ENCODE measurements at regions not wholly inside any gene's neighbourhood (a gene's known extent, or its start where the extent isn't known, plus 50 kb on each side); places are given as distances from the start of the nearest gene placed in this dataset.

GRCh38 chr2:228545041-228545747 lies 363.7 kb upstream of the SPHKAP start:
- Histone ChIP-seq H3K4me3 (no peak overlapping the region), H3K27me3 (no peaks in the 10 kb centered on the region), H3K4me2 (no peak overlapping the region), H3K27ac (no peak overlapping the region), H3K4me1 (ENCODE audit: insufficient read depth) (no peaks in the 10 kb centered on the region), H3K9me3 (ENCODE audit: low read depth) (no peaks in the 10 kb centered on the region), H3K79me2 (no peaks in the 10 kb centered on the region), H3K9me2 (replicated peaks; ENCODE audit: insufficient read depth) (no peaks in the 10 kb centered on the region), H2AFZ (no peak overlapping the region), H4K20me1 (ENCODE audit: insufficient read depth, poor library complexity, severe bottlenecking) (no peaks in the 10 kb centered on the region), H3K36me3 (replicated peaks; ENCODE audit: insufficient read depth, low read depth) (no peaks in the 10 kb centered on the region)
- TF ChIP-seq EZH2 (IDR thresholded peaks at IDR 0.05; ENCODE audit: borderline replicate concordance): no peak
- no peak for TF ChIP-seq CTCF (IDR thresholded peaks at IDR 0.05; ENCODE audit: poor library complexity)
- TF ChIP-seq EZH2phosphoT487 (IDR thresholded peaks at IDR 0.05; ENCODE audit: low read depth, severe bottlenecking, unreplicated experiment): no peak
- WGBS (ENCODE audit: low lambda C conversion rate, missing lambda C conversion rate): 59% methylated on average over 4 of the region's 4 CpGs
- no peak for DNase-seq (ENCODE audit: low spot score)

DNA sequence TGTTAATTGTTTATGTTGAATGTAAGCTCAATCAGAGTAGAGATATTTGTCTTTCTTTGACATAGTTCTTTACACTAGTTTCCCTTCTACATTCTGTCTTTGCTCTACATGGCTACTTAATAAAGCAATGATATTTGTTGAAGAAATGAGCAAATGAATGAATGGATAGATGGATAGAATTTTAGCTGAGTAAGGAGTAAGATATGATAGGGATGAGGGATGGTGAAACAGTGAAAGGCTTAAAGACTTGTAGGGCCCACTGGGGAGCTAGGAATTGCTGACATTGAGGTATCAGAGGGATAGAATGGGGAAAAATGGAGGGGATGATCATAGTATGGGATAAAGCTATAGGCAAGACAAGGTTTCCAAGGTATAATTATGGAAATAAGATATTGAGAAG lies 361.6 kb upstream of the SPHKAP start:
- H3K4me1 ChIP-seq (ENCODE audit: insufficient read depth): no peaks in the 10 kb centered on the region
- no peaks in the 10 kb centered on the region for H3K9me3 ChIP-seq (ENCODE audit: low read depth)
- no peak for TF ChIP-seq EZH2 (IDR thresholded peaks at IDR 0.05; ENCODE audit: borderline replicate concordance)
- no peak for TF ChIP-seq CTCF (IDR thresholded peaks at IDR 0.05; ENCODE audit: poor library complexity)
- no peak for TF ChIP-seq EZH2phosphoT487 (IDR thresholded peaks at IDR 0.05; ENCODE audit: low read depth, severe bottlenecking, unreplicated experiment)
- H3K4me3 ChIP-seq: no peak overlapping the region
- H3K36me3 ChIP-seq (replicated peaks; ENCODE audit: insufficient read depth, low read depth): no peaks in the 10 kb centered on the region
- no peak overlapping the region for H2AFZ ChIP-seq
- H3K27ac ChIP-seq: no peak overlapping the region
- no peak overlapping the region for H3K4me2 ChIP-seq
- H4K20me1 ChIP-seq (ENCODE audit: insufficient read depth, poor library complexity, severe bottlenecking): no peaks in the 10 kb centered on the region
- no peaks in the 10 kb centered on the region for H3K79me2 ChIP-seq
- H3K9me2 ChIP-seq (replicated peaks; ENCODE audit: insufficient read depth): no peaks in the 10 kb centered on the region
- no peaks in the 10 kb centered on the region for H3K27me3 ChIP-seq
- no peak for DNase-seq (ENCODE audit: low spot score)

GRCh38 chr2:228542277-228542676 lies 360.8 kb upstream of the SPHKAP start:
- no peak overlapping the region for H3K4me3 ChIP-seq
- H3K79me2 ChIP-seq: no peaks in the 10 kb centered on the region
- 88% methylated on average over 4 of the region's 4 CpGs for WGBS (ENCODE audit: low lambda C conversion rate, missing lambda C conversion rate)
- H3K4me1 ChIP-seq (ENCODE audit: insufficient read depth): no peaks in the 10 kb centered on the region
- TF ChIP-seq CTCF (IDR thresholded peaks at IDR 0.05; ENCODE audit: poor library complexity) (no peak), EZH2phosphoT487 (IDR thresholded peaks at IDR 0.05; ENCODE audit: low read depth, severe bottlenecking, unreplicated experiment) (no peak), EZH2 (IDR thresholded peaks at IDR 0.05; ENCODE audit: borderline replicate concordance) (no peak)
- no peak overlapping the region for H3K27ac ChIP-seq
- DNase-seq (ENCODE audit: low spot score): no peak
- H3K4me2 ChIP-seq: no peak overlapping the region
- H4K20me1 ChIP-seq (ENCODE audit: insufficient read depth, poor library complexity, severe bottlenecking): no peaks in the 10 kb centered on the region
- no peaks in the 10 kb centered on the region for H3K27me3 ChIP-seq
- H3K9me3 ChIP-seq (ENCODE audit: low read depth): no peaks in the 10 kb centered on the region
- no peaks in the 10 kb centered on the region for H3K36me3 ChIP-seq (replicated peaks; ENCODE audit: insufficient read depth, low read depth)
- H3K9me2 ChIP-seq (replicated peaks; ENCODE audit: insufficient read depth): no peaks in the 10 kb centered on the region
- H2AFZ ChIP-seq: no peak overlapping the region
